OCI-LY3 (cell line): ENCODE measurements at regions not wholly inside any gene's neighbourhood (a gene's known extent, or its start where the extent isn't known, plus 50 kb on each side); places are given as distances from the start of the nearest gene placed in this dataset.
"Not testable (repeated sequence)": the region's sequence is repeated elsewhere in the genome, so short reads cannot be mapped to it uniquely, and the experiment has no call there.

Experiments used
- H2AFZ ChIP-seq: fragments of 200-600, 300-600 bp; shearing (Covaris generic); 2 replicates; pipeline ENCODE4 v1.6.0; 2014; ENCODE audit warnings: antibody characterized with exemption, low read depth, low read length
- H3K27ac ChIP-seq: fragments of 200-600, 300-600 bp; sonication (generic); 2 replicates; pipeline ENCODE4 v1.5.1; 2014; ENCODE audit warnings: mild to moderate bottlenecking, low read length, moderate library complexity, mixed read lengths
- H3K27me3 ChIP-seq: fragments of 200-600, 300-600 bp; sonication (generic); 2 replicates; pipeline ENCODE4 v1.6.1; 2014; ENCODE audit warnings: low read depth, low read length, mixed read lengths
- H3K36me3 ChIP-seq: fragments of 200-600, 300-600 bp; sonication (generic); replicated peaks from 2 replicates; pipeline ENCODE3; 2014; ENCODE audit warnings: low read depth, low read length, mixed read lengths
- H3K4me1 ChIP-seq: fragments of 300-600, 200-600 bp; sonication (generic); 2 replicates; pipeline ENCODE4 v1.6.1; 2014; ENCODE audit warnings: low read length, mixed read lengths
- H3K4me2 ChIP-seq: fragments of 200-600, 300-600 bp; sonication (generic); 2 replicates; pipeline ENCODE4 v1.6.1; 2014; ENCODE audit warnings: low read length, mixed read lengths
- H3K4me3 ChIP-seq: fragments of 300-600, 200-600 bp; sonication (generic); 2 replicates; pipeline ENCODE4 v1.5.1; 2014; ENCODE audit warnings: antibody characterized with exemption, mild to moderate bottlenecking, low read length, moderate library complexity
- H3K79me2 ChIP-seq: fragments of 300-600, 200-600 bp; shearing (Covaris generic); 2 replicates; pipeline ENCODE4 v1.6.1; 2014; ENCODE audit warnings: mild to moderate bottlenecking, low read length, mixed read lengths
- H3K9ac ChIP-seq: fragments of 300-600, 200-600 bp; shearing (Covaris generic); 2 replicates; pipeline ENCODE4 v1.6.0; 2014; ENCODE audit warnings: mild to moderate bottlenecking, low read length, moderate library complexity
- H3K9me3 ChIP-seq: fragments of 200-600, 300-600 bp; shearing (Covaris generic); 2 replicates; pipeline ENCODE4 v1.6.1; 2014; ENCODE audit warnings: low read length, mixed read lengths; ENCODE audit not compliant: insufficient read depth
- H4K20me1 ChIP-seq: fragments of 200-600, 300-600 bp; sonication (generic); 2 replicates; pipeline ENCODE4 v1.6.1; 2016; ENCODE audit warnings: low read length, mixed read lengths; ENCODE audit not compliant: insufficient read depth
- CTCF ChIP-seq: fragments of 200-600, 300-600 bp; sonication (generic); IDR thresholded peaks from 2 replicates; pipeline ENCODE4 v1.5.1; 2014; ENCODE audit warnings: antibody characterized with exemption, low read length, low read depth
- EZH2phosphoT487 ChIP-seq: fragments of 200-600 bp; shearing (Covaris generic); IDR thresholded peaks from 2 replicates; pipeline ENCODE4 v1.6.1; 2018; ENCODE audit warnings: antibody characterized with exemption, mixed run types, low read depth

GRCh38 chr2:83342860-83343329 lies 1116.2 kb downstream of the SUCLG1 start:
- no peaks in the 10 kb centered on the region for H3K4me1 ChIP-seq
- no peaks in the 10 kb centered on the region for H3K79me2 ChIP-seq
- H3K4me3 ChIP-seq: no peak overlapping the region
- H3K4me2 ChIP-seq: no peak overlapping the region
- no peak for TF ChIP-seq CTCF
- no peak for TF ChIP-seq EZH2phosphoT487
- H2AFZ ChIP-seq: no peak overlapping the region
- H3K27me3 ChIP-seq: no peaks in the 10 kb centered on the region
- no peak overlapping the region for H3K9ac ChIP-seq
- no peaks in the 10 kb centered on the region for H3K9me3 ChIP-seq
- no peaks in the 10 kb centered on the region for H3K36me3 ChIP-seq
- H4K20me1 ChIP-seq: no peaks in the 10 kb centered on the region
- H3K27ac ChIP-seq: no peak overlapping the region

- TF ChIP-seq EZH2phosphoT487: no peak
- no peak for TF ChIP-seq CTCF
- H2AFZ ChIP-seq: no peak overlapping the region
- no peaks in the 10 kb centered on the region for H3K36me3 ChIP-seq
- no peaks in the 10 kb centered on the region for H3K79me2 ChIP-seq
- no peak overlapping the region for H3K4me3 ChIP-seq
- H3K4me2 ChIP-seq: no peak overlapping the region
- H3K9me3 ChIP-seq: no peaks in the 10 kb centered on the region
- no peaks in the 10 kb centered on the region for H3K27me3 ChIP-seq
- no peaks in the 10 kb centered on the region for H4K20me1 ChIP-seq
- H3K27ac ChIP-seq: no peak overlapping the region
- H3K4me1 ChIP-seq: no peaks in the 10 kb centered on the region
- H3K9ac ChIP-seq: no peak overlapping the region
Measured at GRCh38 chr2:83340424-83340823, 1118.7 kb downstream of the SUCLG1 start.

GRCh38 chr2:83339942-83340341 lies 1119.1 kb downstream of the SUCLG1 start:
- not testable (repeated sequence) for H3K27me3 ChIP-seq, H3K9ac ChIP-seq, H3K9me3 ChIP-seq, H4K20me1 ChIP-seq, H3K27ac ChIP-seq, H3K36me3 ChIP-seq, H3K79me2 ChIP-seq, H3K4me1 ChIP-seq, H3K4me3 ChIP-seq, H3K4me2 ChIP-seq, H2AFZ ChIP-seq

GRCh38 chr2:83331810-83332209 lies 1127.3 kb downstream of the SUCLG1 start:
- Histone ChIP-seq H3K9ac (no peak overlapping the region), H3K9me3 (no peaks in the 10 kb centered on the region), H3K79me2 (no peaks in the 10 kb centered on the region), H2AFZ (no peak overlapping the region), H3K27ac (no peak overlapping the region), H3K27me3 (no peaks in the 10 kb centered on the region), H3K36me3 (no peaks in the 10 kb centered on the region), H4K20me1 (no peaks in the 10 kb centered on the region), H3K4me3 (no peak overlapping the region), H3K4me1 (no peaks in the 10 kb centered on the region), H3K4me2 (no peak overlapping the region)
- no peak for TF ChIP-seq EZH2phosphoT487
- no peak for TF ChIP-seq CTCF

- Histone ChIP-seq H3K4me2 (no peak overlapping the region), H3K36me3 (no peaks in the 10 kb centered on the region), H3K27ac (no peak overlapping the region), H3K79me2 (no peaks in the 10 kb centered on the region), H3K27me3 (no peaks in the 10 kb centered on the region), H3K4me3 (no peak overlapping the region), H3K9me3 (no peaks in the 10 kb centered on the region), H3K4me1 (no peaks in the 10 kb centered on the region), H4K20me1 (no peaks in the 10 kb centered on the region), H2AFZ (no peak overlapping the region), H3K9ac (no peak overlapping the region)
- no peak for TF ChIP-seq CTCF
- no peak for TF ChIP-seq EZH2phosphoT487
Measured at GRCh38 chr2:83323038-83323437, 1136.0 kb downstream of the SUCLG1 start.
